ENCODE measurements at regions not wholly inside any gene's neighbourhood (a gene's known extent, or its start where the extent isn't known, plus 50 kb on each side); places are given as distances from the start of the nearest gene placed in this dataset.

DNA sequence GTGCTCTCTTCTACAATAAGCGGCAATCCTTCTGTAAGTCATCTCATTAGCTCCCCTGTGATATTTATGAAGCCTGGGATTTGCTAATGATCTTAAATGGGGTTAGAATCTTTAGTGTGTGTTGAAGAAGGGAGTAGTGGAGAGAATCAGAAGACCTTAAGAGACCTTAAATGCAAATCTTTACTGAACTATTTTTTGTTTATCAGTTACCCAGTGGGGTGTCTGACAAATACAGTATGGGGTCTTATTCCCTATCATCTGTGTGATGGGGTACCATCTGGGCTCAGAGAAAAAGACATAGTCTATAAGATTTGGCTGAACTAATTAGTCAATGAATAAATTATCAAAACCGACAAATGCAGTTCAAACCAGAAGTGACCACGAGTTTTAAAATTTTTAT is 378.4 kb upstream of the SGCD start:
- no peak for TF ChIP-seq ZBTB21 (CRISPR knock-in tag; IDR thresholded peaks at IDR 0.05; ENCODE audit: borderline replicate concordance)
- TF ChIP-seq, protein P1, sequence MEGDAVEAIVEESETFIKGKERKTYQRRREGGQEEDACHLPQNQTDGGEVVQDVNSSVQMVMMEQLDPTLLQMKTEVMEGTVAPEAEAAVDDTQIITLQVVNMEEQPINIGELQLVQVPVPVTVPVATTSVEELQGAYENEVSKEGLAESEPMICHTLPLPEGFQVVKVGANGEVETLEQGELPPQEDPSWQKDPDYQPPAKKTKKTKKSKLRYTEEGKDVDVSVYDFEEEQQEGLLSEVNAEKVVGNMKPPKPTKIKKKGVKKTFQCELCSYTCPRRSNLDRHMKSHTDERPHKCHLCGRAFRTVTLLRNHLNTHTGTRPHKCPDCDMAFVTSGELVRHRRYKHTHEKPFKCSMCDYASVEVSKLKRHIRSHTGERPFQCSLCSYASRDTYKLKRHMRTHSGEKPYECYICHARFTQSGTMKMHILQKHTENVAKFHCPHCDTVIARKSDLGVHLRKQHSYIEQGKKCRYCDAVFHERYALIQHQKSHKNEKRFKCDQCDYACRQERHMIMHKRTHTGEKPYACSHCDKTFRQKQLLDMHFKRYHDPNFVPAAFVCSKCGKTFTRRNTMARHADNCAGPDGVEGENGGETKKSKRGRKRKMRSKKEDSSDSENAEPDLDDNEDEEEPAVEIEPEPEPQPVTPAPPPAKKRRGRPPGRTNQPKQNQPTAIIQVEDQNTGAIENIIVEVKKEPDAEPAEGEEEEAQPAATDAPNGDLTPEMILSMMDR (IDR thresholded peaks at IDR 0.05), result no peak
- TF ChIP-seq RORB (CRISPR knock-in tag; IDR thresholded peaks at IDR 0.05), result no peak
- TF ChIP-seq FOXJ3 (CRISPR knock-in tag; IDR thresholded peaks at IDR 0.05; ENCODE audit: borderline replicate concordance), result no peak
- TF ChIP-seq ZNF263 (CRISPR knock-in tag; IDR thresholded peaks at IDR 0.05; ENCODE audit: low read depth), result no peak
- TF ChIP-seq NR2C2 (CRISPR knock-in tag; IDR thresholded peaks at IDR 0.05), result no peak
- TF ChIP-seq, protein P2, sequence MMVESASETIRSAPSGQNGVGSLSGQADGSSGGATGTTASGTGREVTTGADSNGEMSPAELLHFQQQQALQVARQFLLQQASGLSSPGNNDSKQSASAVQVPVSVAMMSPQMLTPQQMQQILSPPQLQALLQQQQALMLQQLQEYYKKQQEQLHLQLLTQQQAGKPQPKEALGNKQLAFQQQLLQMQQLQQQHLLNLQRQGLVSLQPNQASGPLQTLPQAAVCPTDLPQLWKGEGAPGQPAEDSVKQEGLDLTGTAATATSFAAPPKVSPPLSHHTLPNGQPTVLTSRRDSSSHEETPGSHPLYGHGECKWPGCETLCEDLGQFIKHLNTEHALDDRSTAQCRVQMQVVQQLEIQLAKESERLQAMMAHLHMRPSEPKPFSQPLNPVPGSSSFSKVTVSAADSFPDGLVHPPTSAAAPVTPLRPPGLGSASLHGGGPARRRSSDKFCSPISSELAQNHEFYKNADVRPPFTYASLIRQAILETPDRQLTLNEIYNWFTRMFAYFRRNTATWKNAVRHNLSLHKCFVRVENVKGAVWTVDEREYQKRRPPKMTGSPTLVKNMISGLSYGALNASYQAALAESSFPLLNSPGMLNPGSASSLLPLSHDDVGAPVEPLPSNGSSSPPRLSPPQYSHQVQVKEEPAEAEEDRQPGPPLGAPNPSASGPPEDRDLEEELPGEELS (CRISPR knock-in tag; IDR thresholded peaks at IDR 0.05), result no peak
- TF ChIP-seq, protein P3, sequence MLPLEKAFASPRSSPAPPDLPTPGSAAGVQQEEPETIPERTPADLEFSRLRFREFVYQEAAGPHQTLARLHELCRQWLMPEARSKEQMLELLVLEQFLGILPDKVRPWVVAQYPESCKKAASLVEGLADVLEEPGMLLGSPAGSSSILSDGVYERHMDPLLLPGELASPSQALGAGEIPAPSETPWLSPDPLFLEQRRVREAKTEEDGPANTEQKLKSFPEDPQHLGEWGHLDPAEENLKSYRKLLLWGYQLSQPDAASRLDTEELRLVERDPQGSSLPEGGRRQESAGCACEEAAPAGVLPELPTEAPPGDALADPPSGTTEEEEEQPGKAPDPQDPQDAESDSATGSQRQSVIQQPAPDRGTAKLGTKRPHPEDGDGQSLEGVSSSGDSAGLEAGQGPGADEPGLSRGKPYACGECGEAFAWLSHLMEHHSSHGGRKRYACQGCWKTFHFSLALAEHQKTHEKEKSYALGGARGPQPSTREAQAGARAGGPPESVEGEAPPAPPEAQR (CRISPR knock-in tag; IDR thresholded peaks at IDR 0.05), result no peak
- TF ChIP-seq FOXK1 (CRISPR knock-in tag; IDR thresholded peaks at IDR 0.05), result no peak
- TF ChIP-seq, protein P4, sequence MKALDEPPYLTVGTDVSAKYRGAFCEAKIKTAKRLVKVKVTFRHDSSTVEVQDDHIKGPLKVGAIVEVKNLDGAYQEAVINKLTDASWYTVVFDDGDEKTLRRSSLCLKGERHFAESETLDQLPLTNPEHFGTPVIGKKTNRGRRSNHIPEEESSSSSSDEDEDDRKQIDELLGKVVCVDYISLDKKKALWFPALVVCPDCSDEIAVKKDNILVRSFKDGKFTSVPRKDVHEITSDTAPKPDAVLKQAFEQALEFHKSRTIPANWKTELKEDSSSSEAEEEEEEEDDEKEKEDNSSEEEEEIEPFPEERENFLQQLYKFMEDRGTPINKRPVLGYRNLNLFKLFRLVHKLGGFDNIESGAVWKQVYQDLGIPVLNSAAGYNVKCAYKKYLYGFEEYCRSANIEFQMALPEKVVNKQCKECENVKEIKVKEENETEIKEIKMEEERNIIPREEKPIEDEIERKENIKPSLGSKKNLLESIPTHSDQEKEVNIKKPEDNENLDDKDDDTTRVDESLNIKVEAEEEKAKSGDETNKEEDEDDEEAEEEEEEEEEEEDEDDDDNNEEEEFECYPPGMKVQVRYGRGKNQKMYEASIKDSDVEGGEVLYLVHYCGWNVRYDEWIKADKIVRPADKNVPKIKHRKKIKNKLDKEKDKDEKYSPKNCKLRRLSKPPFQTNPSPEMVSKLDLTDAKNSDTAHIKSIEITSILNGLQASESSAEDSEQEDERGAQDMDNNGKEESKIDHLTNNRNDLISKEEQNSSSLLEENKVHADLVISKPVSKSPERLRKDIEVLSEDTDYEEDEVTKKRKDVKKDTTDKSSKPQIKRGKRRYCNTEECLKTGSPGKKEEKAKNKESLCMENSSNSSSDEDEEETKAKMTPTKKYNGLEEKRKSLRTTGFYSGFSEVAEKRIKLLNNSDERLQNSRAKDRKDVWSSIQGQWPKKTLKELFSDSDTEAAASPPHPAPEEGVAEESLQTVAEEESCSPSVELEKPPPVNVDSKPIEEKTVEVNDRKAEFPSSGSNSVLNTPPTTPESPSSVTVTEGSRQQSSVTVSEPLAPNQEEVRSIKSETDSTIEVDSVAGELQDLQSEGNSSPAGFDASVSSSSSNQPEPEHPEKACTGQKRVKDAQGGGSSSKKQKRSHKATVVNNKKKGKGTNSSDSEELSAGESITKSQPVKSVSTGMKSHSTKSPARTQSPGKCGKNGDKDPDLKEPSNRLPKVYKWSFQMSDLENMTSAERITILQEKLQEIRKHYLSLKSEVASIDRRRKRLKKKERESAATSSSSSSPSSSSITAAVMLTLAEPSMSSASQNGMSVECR (CRISPR knock-in tag; IDR thresholded peaks at IDR 0.05; ENCODE audit: borderline replicate concordance), result no peak
